Psoas muscle (tissue), 7 donors: ENCODE measurements at regions not wholly inside any gene's neighbourhood (a gene's known extent, or its start where the extent isn't known, plus 50 kb on each side); places are given as distances from the start of the nearest gene placed in this dataset.

Source experiments
- ATAC-seq, 4 donors: fragments of 200-7000 bp; cut with Tn5 transposase; one replicate each; pipeline ENCODE4 v1.9.1; 2020; ENCODE audit warnings: moderate library complexity in 3 of 4, mild to moderate bottlenecking in 2 of 4
- DNase-seq, 2 donors: peaks; one replicate each; pipeline ENCODE4 v3.0.0-alpha.2; 2020
- H3K27ac ChIP-seq: fragments of 200-600 bp; one replicate; pipeline ENCODE4 v1.8.0; 2022
- H3K27me3 ChIP-seq, 3 donors: fragments of 200-600 bp in 1 of 3; one replicate each; pipeline versions ENCODE4 v1.6.1 to v1.8.0; 2013 to 2022; ENCODE audit warnings: low read length in 2 of 3, mild to moderate bottlenecking in 2 of 3, moderate library complexity in 1 of 3; ENCODE audit not compliant: insufficient read depth in 3 of 3
- H3K36me3 ChIP-seq, 2 donors: fragments of 200-600 bp in 1 of 2; one replicate each; pipeline versions ENCODE4 v1.6.1 to v1.8.0; 2013 to 2022; ENCODE audit warnings: low read depth in 1 of 2, mild to moderate bottlenecking in 1 of 2, moderate library complexity in 1 of 2; ENCODE audit not compliant: insufficient read depth in 1 of 2
- H3K4me1 ChIP-seq: fragments of 200-600 bp; one replicate; pipeline ENCODE4 v1.8.0; 2022
- H3K4me3 ChIP-seq: fragments of 200-600 bp; one replicate; pipeline ENCODE4 v1.8.0; 2022; ENCODE audit warnings: mild to moderate bottlenecking
- H3K9me3 ChIP-seq: fragments of 200-600 bp; one replicate; pipeline ENCODE4 v1.8.0; 2022
- WGBS, 3 donors: extraction: QIAGEN DNeasy Blood & Tissue Kit; methylation state at CpG; one replicate each; pipeline versions ENCODE4 v1.1.6 to v1.1.7; 2013; 5-methylcytosine and 5-hydroxymethylcytosine counted together
- intact Hi-C, 2 donors: fragments of 100-400 bp; cut with DNase I; formaldehyde crosslinking; loops; one replicate each; pipeline versions ENCODE4 v1.11.0 to v1.14.2; 2022
- TF ChIP-seq, protein P1 (sequence below): fragments of 200-600 bp; IDR thresholded peaks from one replicate; pipeline ENCODE4 v1.8.0; 2022; ENCODE audit warnings: antibody characterized with exemption
- donor health status: healthy with polysubstance abuse.
- donor health status: DM: no; HTN: no; CAD: no; lungs with moderate emphysema.
- donor health status: Bipolar disorder and iron deficiency.
- donor health status: healthy.
- donor health status: DM: yes; HTN: yes; CAD: no.
- donor health status: DM: no; HTN: no; CAD: no.
- donor health status: DM: yes; HTN: yes; CAD: no.

DNA sequence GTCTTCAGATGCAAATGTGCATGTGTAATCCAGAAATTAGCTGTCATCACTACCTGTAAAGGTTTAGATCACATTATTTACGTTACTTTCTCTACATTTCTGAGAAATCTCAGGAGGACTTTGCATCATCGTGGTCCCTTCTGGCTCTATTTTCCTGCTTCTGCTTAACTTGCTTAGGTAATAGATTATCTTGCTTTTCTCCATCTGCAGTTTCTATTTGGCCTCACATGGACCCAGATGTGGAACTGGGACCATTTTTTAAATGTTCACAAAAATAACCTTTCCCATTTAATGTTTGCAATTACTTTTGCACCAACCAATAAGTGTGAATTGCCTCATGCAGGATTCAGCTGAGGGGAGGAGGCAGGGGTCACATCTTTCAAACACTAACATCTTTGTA is 278.4 kb upstream of the SEMA3C start:
- Histone ChIP-seq H3K27me3 (no peaks in the 10 kb centered on the region), H3K9me3 (no peaks in the 10 kb centered on the region), H3K27ac (no peak overlapping the region), H3K4me1 (no peaks in the 10 kb centered on the region), H3K36me3 (no peaks in the 10 kb centered on the region), H3K4me3 (no peak overlapping the region)
- 78 to 85% (median 83%) methylated on average over 2 of the region's 2 CpGs for WGBS, 3 donors
- intact Hi-C loops = loop anchor here in 1 of 2 donors (5.0 kb wide), 1 partner anchor 50 kb away; no protein-coding TSS in a partner anchor
- no peak for ATAC-seq
- TF ChIP-seq, protein P1, sequence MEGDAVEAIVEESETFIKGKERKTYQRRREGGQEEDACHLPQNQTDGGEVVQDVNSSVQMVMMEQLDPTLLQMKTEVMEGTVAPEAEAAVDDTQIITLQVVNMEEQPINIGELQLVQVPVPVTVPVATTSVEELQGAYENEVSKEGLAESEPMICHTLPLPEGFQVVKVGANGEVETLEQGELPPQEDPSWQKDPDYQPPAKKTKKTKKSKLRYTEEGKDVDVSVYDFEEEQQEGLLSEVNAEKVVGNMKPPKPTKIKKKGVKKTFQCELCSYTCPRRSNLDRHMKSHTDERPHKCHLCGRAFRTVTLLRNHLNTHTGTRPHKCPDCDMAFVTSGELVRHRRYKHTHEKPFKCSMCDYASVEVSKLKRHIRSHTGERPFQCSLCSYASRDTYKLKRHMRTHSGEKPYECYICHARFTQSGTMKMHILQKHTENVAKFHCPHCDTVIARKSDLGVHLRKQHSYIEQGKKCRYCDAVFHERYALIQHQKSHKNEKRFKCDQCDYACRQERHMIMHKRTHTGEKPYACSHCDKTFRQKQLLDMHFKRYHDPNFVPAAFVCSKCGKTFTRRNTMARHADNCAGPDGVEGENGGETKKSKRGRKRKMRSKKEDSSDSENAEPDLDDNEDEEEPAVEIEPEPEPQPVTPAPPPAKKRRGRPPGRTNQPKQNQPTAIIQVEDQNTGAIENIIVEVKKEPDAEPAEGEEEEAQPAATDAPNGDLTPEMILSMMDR = no peak
- DNase-seq = no peak

DNA sequence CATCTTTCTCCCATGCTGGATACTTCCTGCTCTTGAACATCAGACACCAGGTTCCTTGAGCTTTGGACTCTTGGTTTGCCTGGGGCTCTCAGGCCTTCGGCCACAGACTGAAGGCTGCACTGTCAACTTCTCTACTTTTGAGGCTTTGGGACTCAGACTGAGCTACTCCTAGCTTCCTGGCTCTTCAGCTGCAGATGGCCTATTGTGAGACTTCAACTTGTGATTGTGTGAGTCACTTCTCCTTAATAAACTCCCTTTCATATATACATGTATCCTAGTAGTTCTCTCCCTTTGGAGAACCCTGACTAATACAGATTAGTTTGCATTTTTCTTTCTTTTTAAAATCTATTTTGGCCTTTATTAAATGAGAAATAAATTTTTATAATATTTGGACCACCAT is 276.2 kb upstream of the SEMA3C start:
- WGBS, 3 donors = 89 to 98% (median 95%) methylated on average over 1 of the region's 1 CpG
- TF ChIP-seq, protein P1 = no peak

DNA sequence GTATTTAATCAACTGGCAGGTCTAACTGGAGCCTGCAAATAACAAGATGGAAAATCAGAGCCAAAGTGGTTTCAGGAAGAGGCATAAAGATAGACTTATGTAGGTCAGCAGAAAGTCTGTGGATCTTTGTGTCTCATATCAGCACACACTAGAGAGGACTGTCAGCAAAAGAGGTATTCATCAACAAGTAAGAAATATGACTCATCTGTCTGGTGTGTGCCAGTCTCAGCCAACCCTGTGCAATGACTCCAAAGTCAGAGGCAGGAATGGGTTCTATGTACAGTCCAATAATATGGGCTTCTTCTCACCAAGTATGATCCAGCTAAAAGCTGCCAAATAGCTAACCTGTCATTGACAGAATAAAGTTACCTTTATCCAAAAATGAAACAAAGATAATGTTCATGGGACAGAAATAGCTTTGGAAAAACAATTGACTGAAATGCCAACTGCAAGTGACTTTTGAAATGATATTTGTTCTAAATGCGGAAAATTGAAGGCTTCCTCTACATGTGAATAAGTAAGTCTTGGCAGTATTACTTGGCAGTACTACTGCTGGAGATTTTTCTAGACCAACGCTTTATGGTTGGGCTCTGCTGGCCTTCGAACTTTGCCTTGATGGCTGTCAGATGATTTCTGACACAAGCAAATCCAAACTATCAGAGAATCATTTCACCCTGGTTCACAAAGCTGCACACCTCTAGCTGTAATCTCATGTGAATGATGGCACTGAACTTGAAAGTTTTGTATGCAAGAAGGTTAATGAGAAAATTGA is 272.3 kb upstream of the SEMA3C start:
- peaks cover 6% of the 10 kb centered on the region for H3K4me1 ChIP-seq
- no peaks in the 10 kb centered on the region for H3K27me3 ChIP-seq
- peak overlapping the region; percentile 57 for H3K27ac ChIP-seq
- 28 to 39% (median 34%) methylated on average over 3 of the region's 3 CpGs for WGBS, 3 donors
- TF ChIP-seq, protein P1 = no peak
- no peaks in the 10 kb centered on the region for H3K9me3 ChIP-seq
- DNase-seq = no peak
- H3K36me3 ChIP-seq = no peaks in the 10 kb centered on the region
- peak; percentile 93 to 97 (median 94) for ATAC-seq
- no peak overlapping the region for H3K4me3 ChIP-seq
- intact Hi-C loops = no loop called here

More for the DNA sequence above, 276.2 kb upstream of the SEMA3C start:
- Histone ChIP-seq H3K27me3 (no peaks in the 10 kb centered on the region), H3K36me3 (no peaks in the 10 kb centered on the region), H3K27ac (no peak overlapping the region), H3K4me3 (no peak overlapping the region), H3K9me3 (no peaks in the 10 kb centered on the region), H3K4me1 (peaks cover 6% of the 10 kb centered on the region)
- ATAC-seq = no peak
- intact Hi-C loops = loop anchor here in 1 of 2 donors (5.0 kb wide), 1 partner anchor 48 kb away; no protein-coding TSS in a partner anchor
- no peak for DNase-seq

DNA sequence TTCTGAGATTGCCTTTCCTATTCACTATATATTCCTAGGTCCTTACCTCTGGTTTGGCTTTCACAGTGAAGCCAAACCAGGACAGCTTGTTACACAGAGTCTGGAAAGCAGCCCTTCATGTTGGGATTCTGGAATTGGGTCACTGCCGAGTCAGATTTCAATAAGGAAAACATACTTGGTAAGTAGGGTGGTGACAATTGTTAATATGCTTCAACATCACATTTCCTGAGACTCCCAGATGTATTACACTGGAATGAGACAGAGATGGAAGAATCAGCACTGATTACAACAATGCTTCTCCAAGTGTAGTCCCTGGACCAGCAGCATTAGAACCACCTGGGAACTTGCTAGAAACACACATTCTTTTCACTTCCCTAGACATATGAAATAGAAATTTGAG is 268.9 kb upstream of the SEMA3C start:
- DNase-seq = no peak
- H3K4me1 ChIP-seq = peaks cover 6% of the 10 kb centered on the region
- intact Hi-C loops = no loop called here
- TF ChIP-seq, protein P1 = no peak
- no peak overlapping the region for H3K4me3 ChIP-seq
- H3K27me3 ChIP-seq = no peaks in the 10 kb centered on the region
- no peak for ATAC-seq
- no peaks in the 10 kb centered on the region for H3K9me3 ChIP-seq
- H3K36me3 ChIP-seq = no peaks in the 10 kb centered on the region
- H3K27ac ChIP-seq = no peak overlapping the region
- 4 to 52% (median 17%) methylated on average over 1 of the region's 1 CpG for WGBS, 3 donors
